ENCODE measurements at regions not wholly inside any gene's neighbourhood (a gene's known extent, or its start where the extent isn't known, plus 50 kb on each side); places are given as distances from the start of the nearest gene placed in this dataset.

GRCh38 chr1:80837066-80837465, 963.7 kb upstream of the ADGRL2 start:
- H3K4me1 Mint-ChIP-seq: no peaks in the 10 kb centered on the region
- H3K27ac Mint-ChIP-seq: no peak overlapping the region
- POLR2A ChIA-PET: no interaction called here
- CTCF ChIA-PET: interaction anchor here (0.6 kb wide), 1 partner anchor 48 kb away, joined by 3 read pairs; no protein-coding TSS in a partner anchor
- DNase-seq: no peak
- H3K4me3 Mint-ChIP-seq: no peak overlapping the region
- no peaks in the 10 kb centered on the region for H3K36me3 Mint-ChIP-seq (ENCODE audit: low read depth)
- H3K9me3 Mint-ChIP-seq: peaks cover 2% of the 10 kb centered on the region
- H3K27me3 Mint-ChIP-seq: no peaks in the 10 kb centered on the region

- Mint-ChIP-seq H3K4me3 (no peak overlapping the region), H3K27me3 (no peaks in the 10 kb centered on the region), H3K27ac (no peak overlapping the region), H3K9me3 (peaks cover 2% of the 10 kb centered on the region), H3K36me3 (ENCODE audit: low read depth) (no peaks in the 10 kb centered on the region), H3K4me1 (no peaks in the 10 kb centered on the region)
- POLR2A ChIA-PET: no interaction called here
- no peak for DNase-seq
- CTCF ChIA-PET: interaction anchor here (0.6 kb wide), 1 partner anchor 49 kb away, joined by 3 read pairs; no protein-coding TSS in a partner anchor
Observed at GRCh38 chr1:80836505-80836904, 964.2 kb upstream of the ADGRL2 start.

GRCh38 chr1:80827666-80828065, 973.1 kb upstream of the ADGRL2 start:
- ChIA-PET CTCF (no interaction called here), POLR2A (no interaction called here)
- H3K27ac Mint-ChIP-seq: no peak overlapping the region
- no peaks in the 10 kb centered on the region for H3K27me3 Mint-ChIP-seq
- no peaks in the 10 kb centered on the region for H3K36me3 Mint-ChIP-seq (ENCODE audit: low read depth)
- H3K4me1 Mint-ChIP-seq: no peaks in the 10 kb centered on the region
- no peak overlapping the region for H3K4me3 Mint-ChIP-seq
- no peaks in the 10 kb centered on the region for H3K9me3 Mint-ChIP-seq
- DNase-seq: no peak

- CTCF ChIA-PET: no interaction called here
- H3K27ac Mint-ChIP-seq: no peak overlapping the region
- H3K36me3 Mint-ChIP-seq (ENCODE audit: low read depth): no peaks in the 10 kb centered on the region
Observed at GRCh38 chr1:80825067-80825466, 975.7 kb upstream of the ADGRL2 start.

GRCh38 chr1:80818211-80818610, 982.5 kb upstream of the ADGRL2 start:
- ChIA-PET POLR2A (no interaction called here), CTCF (no interaction called here)
- Mint-ChIP-seq H3K9me3 (peaks cover 2% of the 10 kb centered on the region), H3K27ac (no peak overlapping the region), H3K27me3 (no peaks in the 10 kb centered on the region), H3K4me3 (no peak overlapping the region), H3K36me3 (ENCODE audit: low read depth) (no peaks in the 10 kb centered on the region), H3K4me1 (no peaks in the 10 kb centered on the region)
- DNase-seq: no peak

More at GRCh38 chr1:80825067-80825466, 975.7 kb upstream of the ADGRL2 start:
- Mint-ChIP-seq H3K27me3 (no peaks in the 10 kb centered on the region), H3K4me3 (no peak overlapping the region), H3K4me1 (no peaks in the 10 kb centered on the region), H3K9me3 (no peaks in the 10 kb centered on the region)
- DNase-seq: no peak
- POLR2A ChIA-PET: no interaction called here

GRCh38 chr1:80807981-80808380, 992.8 kb upstream of the ADGRL2 start:
- POLR2A ChIA-PET: no interaction called here
- H3K27me3 Mint-ChIP-seq: no peaks in the 10 kb centered on the region
- no peak overlapping the region for H3K4me3 Mint-ChIP-seq
- H3K27ac Mint-ChIP-seq: no peak overlapping the region
- H3K4me1 Mint-ChIP-seq: no peaks in the 10 kb centered on the region
- no peaks in the 10 kb centered on the region for H3K36me3 Mint-ChIP-seq (ENCODE audit: low read depth)
- DNase-seq: no peak
- CTCF ChIA-PET: no interaction called here
- peaks cover 12% of the 10 kb centered on the region for H3K9me3 Mint-ChIP-seq

- ChIA-PET CTCF (no interaction called here), POLR2A (no interaction called here)
- Mint-ChIP-seq H3K36me3 (ENCODE audit: low read depth) (no peaks in the 10 kb centered on the region), H3K4me1 (no peaks in the 10 kb centered on the region), H3K27ac (no peak overlapping the region), H3K9me3 (peaks cover 12% of the 10 kb centered on the region), H3K27me3 (no peaks in the 10 kb centered on the region), H3K4me3 (no peak overlapping the region)
- no peak for DNase-seq
Observed at GRCh38 chr1:80806431-80806830, 994.3 kb upstream of the ADGRL2 start.

- DNase-seq: no peak
- CTCF ChIA-PET: no interaction called here
- no peaks in the 10 kb centered on the region for H3K36me3 Mint-ChIP-seq (ENCODE audit: low read depth)
- H3K9me3 Mint-ChIP-seq: peaks cover 2% of the 10 kb centered on the region
- POLR2A ChIA-PET: no interaction called here
- H3K27ac Mint-ChIP-seq: no peak overlapping the region
- no peak overlapping the region for H3K4me3 Mint-ChIP-seq
- H3K4me1 Mint-ChIP-seq: no peaks in the 10 kb centered on the region
- H3K27me3 Mint-ChIP-seq: no peaks in the 10 kb centered on the region
Observed at GRCh38 chr1:80801695-80802094, 999.0 kb upstream of the ADGRL2 start.

GRCh38 chr1:80799457-80799856, 1001.3 kb upstream of the ADGRL2 start:
- H3K4me3 Mint-ChIP-seq: no peak overlapping the region
- no peak overlapping the region for H3K27ac Mint-ChIP-seq
- H3K9me3 Mint-ChIP-seq: peaks cover 2% of the 10 kb centered on the region
- no peaks in the 10 kb centered on the region for H3K36me3 Mint-ChIP-seq (ENCODE audit: low read depth)
- ChIA-PET POLR2A (no interaction called here), CTCF (no interaction called here)
- H3K27me3 Mint-ChIP-seq: no peaks in the 10 kb centered on the region
- no peak for DNase-seq
- no peaks in the 10 kb centered on the region for H3K4me1 Mint-ChIP-seq

GRCh38 chr1:80779275-80779674, 1021.5 kb upstream of the ADGRL2 start:
- Mint-ChIP-seq H3K9me3 (peaks cover 8% of the 10 kb centered on the region), H3K36me3 (ENCODE audit: low read depth) (no peaks in the 10 kb centered on the region), H3K27ac (no peak overlapping the region), H3K27me3 (no peaks in the 10 kb centered on the region), H3K4me1 (no peaks in the 10 kb centered on the region), H3K4me3 (no peak overlapping the region)
- ChIA-PET CTCF (no interaction called here), POLR2A (no interaction called here)
- no peak for DNase-seq

GRCh38 chr1:80778094-80778840, 1022.5 kb upstream of the ADGRL2 start:
- POLR2A ChIA-PET: no interaction called here
- Mint-ChIP-seq H3K9me3 (peaks cover 8% of the 10 kb centered on the region), H3K27me3 (no peaks in the 10 kb centered on the region), H3K36me3 (ENCODE audit: low read depth) (no peaks in the 10 kb centered on the region), H3K27ac (no peak overlapping the region), H3K4me1 (no peaks in the 10 kb centered on the region), H3K4me3 (no peak overlapping the region)
- DNase-seq: no peak
- CTCF ChIA-PET: no interaction called here

GRCh38 chr1:80776266-80776665, 1024.5 kb upstream of the ADGRL2 start:
- ChIA-PET CTCF (no interaction called here), POLR2A (no interaction called here)
- no peaks in the 10 kb centered on the region for H3K27me3 Mint-ChIP-seq
- DNase-seq: no peak
- H3K4me3 Mint-ChIP-seq: no peak overlapping the region
- H3K27ac Mint-ChIP-seq: no peak overlapping the region
- no peaks in the 10 kb centered on the region for H3K4me1 Mint-ChIP-seq
- H3K9me3 Mint-ChIP-seq: peaks cover 8% of the 10 kb centered on the region
- no peaks in the 10 kb centered on the region for H3K36me3 Mint-ChIP-seq (ENCODE audit: low read depth)

- no peaks in the 10 kb centered on the region for H3K4me1 Mint-ChIP-seq
- H3K4me3 Mint-ChIP-seq: no peak overlapping the region
- H3K36me3 Mint-ChIP-seq (ENCODE audit: low read depth): no peaks in the 10 kb centered on the region
- H3K27ac Mint-ChIP-seq: no peak overlapping the region
- CTCF ChIA-PET: no interaction called here
- no peak for DNase-seq
- POLR2A ChIA-PET: no interaction called here
- H3K9me3 Mint-ChIP-seq: no peaks in the 10 kb centered on the region
- H3K27me3 Mint-ChIP-seq: no peaks in the 10 kb centered on the region
Observed at GRCh38 chr1:80769208-80769750, 1031.5 kb upstream of the ADGRL2 start.

- no peak overlapping the region for H3K27ac Mint-ChIP-seq
- no peaks in the 10 kb centered on the region for H3K27me3 Mint-ChIP-seq
- ChIA-PET CTCF (no interaction called here), POLR2A (no interaction called here)
- no peaks in the 10 kb centered on the region for H3K9me3 Mint-ChIP-seq
- H3K36me3 Mint-ChIP-seq (ENCODE audit: low read depth): no peaks in the 10 kb centered on the region
- H3K4me3 Mint-ChIP-seq: no peak overlapping the region
- no peak for DNase-seq
- no peaks in the 10 kb centered on the region for H3K4me1 Mint-ChIP-seq
Observed at GRCh38 chr1:80767711-80768110, 1033.0 kb upstream of the ADGRL2 start.
